PC-3 (cell line): ENCODE measurements at regions not wholly inside any gene's neighbourhood (a gene's known extent, or its start where the extent isn't known, plus 50 kb on each side); places are given as distances from the start of the nearest gene placed in this dataset.

Experiments
- ATAC-seq: fragments of 200-7000 bp; cut with Tn5 transposase; 2 replicates; pipeline ENCODE4 v1.9.1; 2020; ENCODE audit warnings: mild to moderate bottlenecking, moderate library complexity
- BruUV-seq: library from RNA; stranded (reverse); fragments of 400-500 nt; replicated peaks from 2 replicates; lab custom pipeline; 2021; lab: Mats Ljungman, UMichigan
- CTCF ChIA-PET: fragments of 300-600 bp; sonication (Branson Sonifier 250); formaldehyde crosslinking; loops from one replicate; lab custom pipeline; 2022; ENCODE audit warnings: antibody characterized with exemption; lab: Charles Lee
- POLR2A ChIA-PET: fragments of 300-600 bp; sonication (Branson Sonifier 250); formaldehyde crosslinking; loops from one replicate; lab custom pipeline; 2022; ENCODE audit warnings: antibody characterized with exemption; ENCODE audit not compliant: unreplicated experiment; lab: Charles Lee
- DNase-seq: peaks from one replicate; pipeline ENCODE4 v3.0.0-alpha.2; 2015
- H2AFZ ChIP-seq: fragments of 300-600 bp; sonication (generic); 2 replicates; pipeline ENCODE4 v1.6.0; 2016; ENCODE audit warnings: antibody characterized with exemption, low read length
- H3F3A ChIP-seq: fragments of 300-600 bp; sonication (generic); one replicate; pipeline ENCODE4 v1.6.0; 2017; ENCODE audit warnings: antibody characterized with exemption, low read length, control low read depth, mild to moderate bottlenecking; ENCODE audit not compliant: unreplicated experiment
- H3K27ac ChIP-seq: fragments of 300-600 bp; sonication (generic); 2 replicates; pipeline ENCODE4 v1.5.1; 2016; ENCODE audit warnings: mild to moderate bottlenecking, low read length
- H3K27me3 ChIP-seq: fragments of 300-600 bp; sonication (generic); 2 replicates; pipeline ENCODE4 v1.6.1; 2016; ENCODE audit warnings: low read length, mixed read lengths
- H3K36me3 ChIP-seq: fragments of 300-600 bp; sonication (generic); 2 replicates; pipeline ENCODE4 v1.6.1; 2016; ENCODE audit warnings: low read depth, mixed run types, low read length, mixed read lengths
- H3K4me1 ChIP-seq: fragments of 300-600 bp; sonication (generic); 2 replicates; pipeline ENCODE4 v1.5.1; 2016; ENCODE audit warnings: low read length; ENCODE audit not compliant: insufficient read depth
- H3K4me2 ChIP-seq: fragments of 300-600 bp; sonication (generic); 2 replicates; pipeline ENCODE4 v1.6.0; 2016; ENCODE audit warnings: low read length
- H3K4me3 ChIP-seq: fragments of 300-600 bp; sonication (generic); 2 replicates; pipeline ENCODE4 v1.5.1; 2016; ENCODE audit warnings: mild to moderate bottlenecking, low read length, mixed read lengths
- H3K79me2 ChIP-seq: fragments of 300-600 bp; sonication (generic); 2 replicates; pipeline ENCODE4 v1.6.1; 2017; ENCODE audit warnings: low read length, mixed read lengths
- H3K9ac ChIP-seq: fragments of 300-600 bp; sonication (generic); 2 replicates; pipeline ENCODE4 v1.6.0; 2016; ENCODE audit warnings: mild to moderate bottlenecking, low read length
- H3K9me2 ChIP-seq: fragments of 300-600 bp; sonication (generic); replicated peaks from 2 replicates; pipeline ENCODE4 v1.6.1; 2016; ENCODE audit warnings: mixed run types, low read length, mixed read lengths
- H3K9me3 ChIP-seq: fragments of 300-600 bp; sonication (generic); 2 replicates; pipeline ENCODE4 v1.6.1; 2016; ENCODE audit warnings: low read length, mixed read lengths
- H4K20me1 ChIP-seq: fragments of 300-600 bp; sonication (generic); 2 replicates; pipeline ENCODE4 v1.6.1; 2016; ENCODE audit warnings: low read length, mixed read lengths
- EZH2 ChIP-seq: fragments of 300-600 bp; sonication (generic); IDR thresholded peaks from one replicate; pipeline ENCODE4 v1.6.1; 2017; ENCODE audit warnings: antibody characterized with exemption, mild to moderate bottlenecking, low read length; ENCODE audit not compliant: unreplicated experiment
- EZH2phosphoT487 ChIP-seq: fragments of 300-600 bp; sonication (generic); IDR thresholded peaks from 2 replicates; pipeline ENCODE4 v1.6.1; 2018; ENCODE audit warnings: mild to moderate bottlenecking, antibody characterized with exemption, low read length, borderline replicate concordance
- intact Hi-C: fragments of 100-400 bp; cut with micrococcal nuclease; formaldehyde crosslinking; loops from 2 replicates; pipeline ENCODE4 v1.9.0; 2023
- TF ChIP-seq, protein P1 (sequence below): fragments of 300-600 bp; sonication (generic); conservative IDR thresholded peaks from 2 replicates; pipeline ENCODE4 v1.5.1; 2017; ENCODE audit warnings: antibody characterized with exemption, low read depth, mild to moderate bottlenecking, low read length

DNA sequence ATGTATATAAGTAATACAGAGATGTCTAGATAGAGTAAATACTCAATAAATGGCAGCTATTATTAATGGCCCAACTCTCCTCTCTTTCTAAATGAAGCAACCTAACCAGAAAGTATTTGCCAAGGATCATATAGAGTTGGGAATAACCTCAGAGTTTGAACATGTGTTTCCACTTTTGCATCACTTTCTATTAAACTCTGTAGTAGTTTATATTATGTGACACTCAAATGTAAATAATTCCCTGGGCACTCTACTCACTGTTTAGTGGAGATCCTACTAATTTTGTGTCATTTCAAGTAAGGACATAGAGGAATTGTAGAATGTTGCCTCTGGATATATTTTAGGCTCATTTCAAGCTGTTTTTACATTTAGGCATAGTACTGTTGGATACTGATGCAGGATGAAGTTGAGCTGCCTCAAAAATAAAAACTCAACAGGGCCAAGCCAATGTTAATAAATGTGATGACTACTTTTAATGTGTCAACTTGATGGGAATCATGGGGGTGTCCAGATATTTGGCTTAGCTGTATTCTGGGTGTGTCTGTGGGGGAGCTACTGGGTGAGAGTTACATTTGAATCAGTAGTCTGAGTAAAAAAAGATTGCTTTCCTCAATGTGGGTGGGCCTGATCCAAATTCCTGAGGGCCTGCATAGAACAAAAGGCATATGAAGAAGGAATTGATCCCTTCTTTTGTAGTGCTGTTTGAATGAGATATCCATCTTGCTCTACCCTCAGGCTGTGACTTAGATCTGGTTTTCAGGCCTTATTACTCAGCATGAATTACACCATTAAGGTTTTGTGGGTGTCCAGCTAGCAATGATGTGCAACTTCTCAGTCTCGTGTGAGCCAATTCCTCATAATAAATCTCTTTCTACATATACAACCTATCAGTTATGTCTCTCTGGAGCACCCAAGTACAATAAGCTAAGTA, 1368.2 kb downstream of the STIM2 start:
- no peak for TF ChIP-seq EZH2
- no peak for TF ChIP-seq EZH2phosphoT487
- TF ChIP-seq, protein P1, sequence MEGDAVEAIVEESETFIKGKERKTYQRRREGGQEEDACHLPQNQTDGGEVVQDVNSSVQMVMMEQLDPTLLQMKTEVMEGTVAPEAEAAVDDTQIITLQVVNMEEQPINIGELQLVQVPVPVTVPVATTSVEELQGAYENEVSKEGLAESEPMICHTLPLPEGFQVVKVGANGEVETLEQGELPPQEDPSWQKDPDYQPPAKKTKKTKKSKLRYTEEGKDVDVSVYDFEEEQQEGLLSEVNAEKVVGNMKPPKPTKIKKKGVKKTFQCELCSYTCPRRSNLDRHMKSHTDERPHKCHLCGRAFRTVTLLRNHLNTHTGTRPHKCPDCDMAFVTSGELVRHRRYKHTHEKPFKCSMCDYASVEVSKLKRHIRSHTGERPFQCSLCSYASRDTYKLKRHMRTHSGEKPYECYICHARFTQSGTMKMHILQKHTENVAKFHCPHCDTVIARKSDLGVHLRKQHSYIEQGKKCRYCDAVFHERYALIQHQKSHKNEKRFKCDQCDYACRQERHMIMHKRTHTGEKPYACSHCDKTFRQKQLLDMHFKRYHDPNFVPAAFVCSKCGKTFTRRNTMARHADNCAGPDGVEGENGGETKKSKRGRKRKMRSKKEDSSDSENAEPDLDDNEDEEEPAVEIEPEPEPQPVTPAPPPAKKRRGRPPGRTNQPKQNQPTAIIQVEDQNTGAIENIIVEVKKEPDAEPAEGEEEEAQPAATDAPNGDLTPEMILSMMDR: no peak
- H3K4me1 ChIP-seq: peaks cover 33% of the 10 kb centered on the region
- H3K9me3 ChIP-seq: no peaks in the 10 kb centered on the region
- no TSS peak for BruUV-seq
- peak overlapping the region; percentile 5; the same call in 1 of the 2 replicates for H2AFZ ChIP-seq
- H3K79me2 ChIP-seq: no peaks in the 10 kb centered on the region
- no peaks in the 10 kb centered on the region for H4K20me1 ChIP-seq
- intact Hi-C loops: loop anchor here (5.0 to 10.0 kb wide), 6 partner anchors 123 to 853 kb away; no protein-coding TSS in a partner anchor
- POLR2A ChIA-PET: no interaction called here
- H3F3A ChIP-seq: no peaks in the 10 kb centered on the region
- H3K4me2 ChIP-seq: peak overlapping the region; percentile 18; the same call in 1 of the 2 replicates
- DNase-seq (peak; percentile 76), ATAC-seq (peak; percentile 41)
- no peaks in the 10 kb centered on the region for H3K36me3 ChIP-seq
- H3K27ac ChIP-seq: peak overlapping the region; percentile 41
- H3K9ac ChIP-seq: no peak overlapping the region
- H3K4me3 ChIP-seq: no peak overlapping the region
- no peaks in the 10 kb centered on the region for H3K27me3 ChIP-seq
- no peaks in the 10 kb centered on the region for H3K9me2 ChIP-seq
- CTCF ChIA-PET: no interaction called here

DNA sequence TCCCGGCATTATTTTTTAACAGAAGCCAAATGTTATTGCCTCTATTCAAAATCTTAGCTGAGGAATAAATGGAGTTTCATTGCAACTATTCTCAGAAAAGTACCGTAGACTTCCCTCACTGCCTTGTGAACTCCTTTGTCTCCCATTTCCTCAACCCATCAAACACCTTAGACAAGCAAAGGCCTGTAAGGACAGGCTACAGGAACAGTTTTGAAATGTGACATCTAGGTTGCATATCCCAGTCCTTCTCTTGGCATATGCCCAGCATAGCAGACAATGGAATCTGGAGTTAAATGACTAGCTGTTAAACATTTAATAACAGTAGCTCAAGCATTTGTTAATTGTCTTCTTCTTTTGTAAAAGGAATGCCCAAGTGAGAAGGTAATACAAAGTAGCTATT, 1371.7 kb downstream of the STIM2 start:
- H3K9ac ChIP-seq: no peak overlapping the region
- H3K27me3 ChIP-seq: no peaks in the 10 kb centered on the region
- H3K4me1 ChIP-seq: peaks cover 37% of the 10 kb centered on the region
- no peaks in the 10 kb centered on the region for H3K36me3 ChIP-seq
- ChIA-PET CTCF (no interaction called here), POLR2A (no interaction called here)
- H2AFZ ChIP-seq: no peak overlapping the region
- no peak for TF ChIP-seq EZH2
- TF ChIP-seq, protein P1: no peak
- no peak for TF ChIP-seq EZH2phosphoT487
- no TSS peak for BruUV-seq
- H3K4me3 ChIP-seq: no peak overlapping the region
- DNase-seq: no peak
- H3K9me2 ChIP-seq: no peaks in the 10 kb centered on the region
- H3K79me2 ChIP-seq: no peaks in the 10 kb centered on the region
- no peaks in the 10 kb centered on the region for H3F3A ChIP-seq
- no peak overlapping the region for H3K4me2 ChIP-seq
- no peak for ATAC-seq
- H4K20me1 ChIP-seq: no peaks in the 10 kb centered on the region
- no peak overlapping the region for H3K27ac ChIP-seq
- intact Hi-C loops: no loop called here
- no peaks in the 10 kb centered on the region for H3K9me3 ChIP-seq

DNA sequence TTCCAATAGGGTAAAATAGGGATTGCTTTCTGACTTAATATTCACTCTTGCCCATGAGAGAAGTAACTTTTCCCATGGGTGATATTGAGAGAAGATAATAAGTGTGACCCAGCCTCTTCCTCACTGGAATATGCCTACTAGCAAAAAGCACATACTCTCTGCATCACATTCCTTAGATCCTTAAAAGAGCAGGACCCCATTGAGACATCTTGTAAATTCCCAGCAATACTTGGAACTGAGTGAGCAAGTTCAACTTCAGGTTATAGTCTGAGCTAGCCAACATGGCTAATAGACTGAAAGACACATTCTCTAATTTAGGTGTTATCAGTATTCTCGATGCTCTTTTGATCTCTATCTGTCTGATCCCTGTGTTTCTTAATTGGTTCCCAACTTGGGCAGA, 1372.3 kb downstream of the STIM2 start:
- Histone ChIP-seq H3F3A (no peaks in the 10 kb centered on the region), H3K9ac (no peak overlapping the region), H3K9me3 (no peaks in the 10 kb centered on the region), H3K4me1 (peaks cover 31% of the 10 kb centered on the region), H3K36me3 (no peaks in the 10 kb centered on the region), H3K4me3 (no peak overlapping the region), H4K20me1 (no peaks in the 10 kb centered on the region), H3K9me2 (no peaks in the 10 kb centered on the region), H2AFZ (no peak overlapping the region), H3K27ac (no peak overlapping the region), H3K27me3 (no peaks in the 10 kb centered on the region), H3K4me2 (no peak overlapping the region), H3K79me2 (no peaks in the 10 kb centered on the region)
- ChIA-PET POLR2A (no interaction called here), CTCF (no interaction called here)
- ATAC-seq (no peak), DNase-seq (no peak)
- TF ChIP-seq EZH2 (no peak), EZH2phosphoT487 (no peak)
- TF ChIP-seq, protein P1: no peak
- no TSS peak for BruUV-seq
- intact Hi-C loops: no loop called here
